ENCODE measurements at regions not wholly inside any gene's neighbourhood (a gene's known extent, or its start where the extent isn't known, plus 50 kb on each side); places are given as distances from the start of the nearest gene placed in this dataset.

DNA sequence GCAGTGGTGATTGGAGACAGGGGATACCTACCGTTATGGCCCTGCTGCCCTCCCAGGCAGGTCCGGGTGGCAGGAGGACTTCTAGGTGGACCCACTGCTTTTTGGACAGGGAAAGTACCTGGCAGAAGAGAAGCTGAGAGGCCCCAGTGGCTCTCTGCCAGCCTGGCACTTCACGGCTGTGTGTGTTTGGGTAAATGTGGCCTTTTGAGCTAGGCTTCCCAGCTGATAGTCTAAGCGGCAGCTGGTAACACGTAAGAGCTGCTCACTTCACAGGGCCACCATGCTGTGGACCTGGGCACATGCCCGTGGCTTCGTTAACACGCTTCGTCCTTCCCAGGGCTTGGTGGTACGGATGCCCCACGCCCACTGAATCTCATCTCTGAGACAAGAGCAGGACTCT lies 92.0 kb upstream of the CLCN4 start:
- no peak for TF ChIP-seq CTCF (conservative IDR thresholded peaks at IDR 0.05; ENCODE audit: low read depth, low read length)
- TF ChIP-seq EZH2 (IDR thresholded peaks at IDR 0.05; ENCODE audit: borderline replicate concordance, low read depth, low read length, poor library complexity, severe bottlenecking) = no peak
- no TSS peak for BruUV-seq (replicated peaks)
- intact Hi-C loops (cut with micrococcal nuclease; ENCODE audit: unreplicated experiment) = no loop called here
- no peak for DNase-seq (ENCODE audit: low spot score)
- Histone ChIP-seq H3K9me3 (ENCODE audit: low read depth, low read length, poor library complexity, severe bottlenecking) (no peaks in the 10 kb centered on the region), H3K4me1 (ENCODE audit: insufficient read depth, low read length, poor library complexity, severe bottlenecking) (no peaks in the 10 kb centered on the region), H3K27me3 (replicated peaks; ENCODE audit: insufficient read depth, low read depth, low read length, poor library complexity) (no peaks in the 10 kb centered on the region), H3K4me3 (ENCODE audit: low read depth, low read length, poor library complexity, severe bottlenecking) (no peak overlapping the region), H3K36me3 (ENCODE audit: insufficient read depth, low read length, poor library complexity, severe bottlenecking) (peaks cover 11% of the 10 kb centered on the region), H3K27ac (ENCODE audit: low read depth, low read length, poor library complexity, severe bottlenecking) (no peak overlapping the region)
- ChIA-PET POLR2A (ENCODE audit: low non-redundant PET) (no interaction called here), CTCF (no interaction called here)

- no TSS peak for BruUV-seq (replicated peaks)
- POLR2A ChIA-PET (ENCODE audit: low non-redundant PET) = no interaction called here
- intact Hi-C loops (cut with micrococcal nuclease; ENCODE audit: unreplicated experiment) = no loop called here
- no peak overlapping the region for H3K4me3 ChIP-seq (ENCODE audit: low read depth, low read length, poor library complexity, severe bottlenecking)
- TF ChIP-seq EZH2 (IDR thresholded peaks at IDR 0.05; ENCODE audit: borderline replicate concordance, low read depth, low read length, poor library complexity, severe bottlenecking) = no peak
- no peak for TF ChIP-seq CTCF (conservative IDR thresholded peaks at IDR 0.05; ENCODE audit: low read depth, low read length)
- no peak for DNase-seq (ENCODE audit: low spot score)
- H3K36me3 ChIP-seq (ENCODE audit: insufficient read depth, low read length, poor library complexity, severe bottlenecking) = peaks cover 11% of the 10 kb centered on the region
- CTCF ChIA-PET = no interaction called here
- no peaks in the 10 kb centered on the region for H3K27me3 ChIP-seq (replicated peaks; ENCODE audit: insufficient read depth, low read depth, low read length, poor library complexity)
- H3K9me3 ChIP-seq (ENCODE audit: low read depth, low read length, poor library complexity, severe bottlenecking) = no peaks in the 10 kb centered on the region
- H3K4me1 ChIP-seq (ENCODE audit: insufficient read depth, low read length, poor library complexity, severe bottlenecking) = no peaks in the 10 kb centered on the region
- peak overlapping the region; percentile 41 for H3K27ac ChIP-seq (ENCODE audit: low read depth, low read length, poor library complexity, severe bottlenecking)
Measured at GRCh38 chrX:10070714-10071436, 85.9 kb upstream of the CLCN4 start.

- CTCF ChIA-PET = no interaction called here
- Histone ChIP-seq H3K36me3 (ENCODE audit: insufficient read depth, low read length, poor library complexity, severe bottlenecking) (peaks cover 11% of the 10 kb centered on the region), H3K4me1 (ENCODE audit: insufficient read depth, low read length, poor library complexity, severe bottlenecking) (no peaks in the 10 kb centered on the region), H3K9me3 (ENCODE audit: low read depth, low read length, poor library complexity, severe bottlenecking) (no peaks in the 10 kb centered on the region), H3K27ac (ENCODE audit: low read depth, low read length, poor library complexity, severe bottlenecking) (peak overlapping the region; percentile 41), H3K4me3 (ENCODE audit: low read depth, low read length, poor library complexity, severe bottlenecking) (no peak overlapping the region), H3K27me3 (replicated peaks; ENCODE audit: insufficient read depth, low read depth, low read length, poor library complexity) (no peaks in the 10 kb centered on the region)
- TF ChIP-seq EZH2 (IDR thresholded peaks at IDR 0.05; ENCODE audit: borderline replicate concordance, low read depth, low read length, poor library complexity, severe bottlenecking) (no peak), CTCF (conservative IDR thresholded peaks at IDR 0.05; ENCODE audit: low read depth, low read length) (no peak)
- peak; percentile 52 for DNase-seq (ENCODE audit: low spot score)
- BruUV-seq (replicated peaks) = no TSS peak
- intact Hi-C loops (cut with micrococcal nuclease; ENCODE audit: unreplicated experiment) = no loop called here
- POLR2A ChIA-PET (ENCODE audit: low non-redundant PET) = no interaction called here
Measured at GRCh38 chrX:10071451-10072144, 85.2 kb upstream of the CLCN4 start.

All from A673 (cell line).